ENCODE measurements at regions not wholly inside any gene's neighbourhood (a gene's known extent, or its start where the extent isn't known, plus 50 kb on each side); places are given as distances from the start of the nearest gene placed in this dataset.

DNA sequence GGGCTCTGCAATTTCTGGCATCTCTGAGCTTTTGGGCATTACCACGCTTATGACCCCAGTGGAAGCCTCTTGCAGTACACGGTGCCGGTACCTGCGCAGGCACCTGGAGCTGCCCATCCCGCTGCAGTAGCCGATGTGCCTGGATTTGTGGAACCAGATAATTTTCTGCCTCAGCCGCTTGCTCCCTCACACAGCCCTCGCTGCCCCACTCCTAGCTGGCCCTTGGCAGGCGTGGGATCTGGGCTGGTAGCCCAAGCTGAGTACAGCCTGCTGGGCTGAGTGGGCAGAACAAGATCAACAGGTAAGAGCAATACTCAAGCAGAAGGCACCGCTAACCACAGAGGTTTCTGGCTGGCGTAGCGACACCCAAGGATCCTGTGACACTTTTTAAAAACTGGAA is 1808.8 kb upstream of the ACO1 start:
- Histone ChIP-seq H3K4me2 (ENCODE audit: low read depth, low read length) (no peak overlapping the region), H3K18ac (ENCODE audit: low read depth, low read length) (no peak overlapping the region), H3K36me3 (ENCODE audit: control insufficient read depth, insufficient read depth, low read length) (no peaks in the 10 kb centered on the region), H3K27ac (ENCODE audit: insufficient read depth, low read length) (no peak overlapping the region), H3K4me1 (ENCODE audit: control insufficient read depth, insufficient read depth, low read length) (no peaks in the 10 kb centered on the region), H3K4me3 (ENCODE audit: insufficient read depth, low read depth, low read length) (no peak overlapping the region), H4K5ac (ENCODE audit: low read depth, low read length) (no peak overlapping the region), H2BK15ac (ENCODE audit: low read depth, low read length) (no peak overlapping the region), H4K91ac (ENCODE audit: insufficient read depth, low read depth, low read length) (no peak overlapping the region), H3K27me3 (ENCODE audit: control insufficient read depth, insufficient read depth, low read length) (no peaks in the 10 kb centered on the region), H4K8ac (ENCODE audit: low read depth in 2 of 2, low read length in 2 of 2) (no peak overlapping the region), H3K14ac (replicated peaks; ENCODE audit: low read depth, low read length) (no peak overlapping the region), H2AK9ac (replicated peaks; ENCODE audit: low read depth, low read length, poor library complexity) (no peak overlapping the region), H2AFZ (replicated peaks; ENCODE audit: low read length, poor library complexity) (no peak overlapping the region), H2AK5ac (ENCODE audit: low read depth, low read length) (no peak overlapping the region), H3K9me1 (ENCODE audit: insufficient read depth, low read length) (no peaks in the 10 kb centered on the region), H3K9me3 (ENCODE audit: control insufficient read depth, insufficient read depth, low read length) (peaks cover 16% of the 10 kb centered on the region), H2BK20ac (ENCODE audit: low read depth, low read length) (no peak overlapping the region), H3K4ac (ENCODE audit: low read depth, low read length) (no peak overlapping the region), H3K23ac (ENCODE audit: low read depth, low read length) (no peak overlapping the region), H4K20me1 (ENCODE audit: insufficient read depth, low read length) (no peaks in the 10 kb centered on the region), H3K79me1 (ENCODE audit: low read depth in 1 of 2, low read length in 2 of 2) (no peaks in the 10 kb centered on the region), H2BK5ac (ENCODE audit: low read depth, low read length, poor library complexity, severe bottlenecking) (no peak overlapping the region), H3K56ac (ENCODE audit: extremely low read depth, insufficient read depth, low read length) (no peak overlapping the region), H3K9ac (ENCODE audit: low read depth, low read length) (no peak overlapping the region), H2BK120ac (ENCODE audit: low read depth, low read length) (no peak overlapping the region)
- ChIA-PET POLR2A (ENCODE audit: unreplicated experiment) (no interaction called here), CTCF (no interaction called here)
- intact Hi-C loops (cut with micrococcal nuclease) = no loop called here
- DNase-seq = no peak
- TF ChIP-seq, protein P1, sequence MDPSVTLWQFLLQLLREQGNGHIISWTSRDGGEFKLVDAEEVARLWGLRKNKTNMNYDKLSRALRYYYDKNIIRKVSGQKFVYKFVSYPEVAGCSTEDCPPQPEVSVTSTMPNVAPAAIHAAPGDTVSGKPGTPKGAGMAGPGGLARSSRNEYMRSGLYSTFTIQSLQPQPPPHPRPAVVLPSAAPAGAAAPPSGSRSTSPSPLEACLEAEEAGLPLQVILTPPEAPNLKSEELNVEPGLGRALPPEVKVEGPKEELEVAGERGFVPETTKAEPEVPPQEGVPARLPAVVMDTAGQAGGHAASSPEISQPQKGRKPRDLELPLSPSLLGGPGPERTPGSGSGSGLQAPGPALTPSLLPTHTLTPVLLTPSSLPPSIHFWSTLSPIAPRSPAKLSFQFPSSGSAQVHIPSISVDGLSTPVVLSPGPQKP (IDR thresholded peaks at IDR 0.05; ENCODE audit: borderline replicate concordance, low read depth, low read length) = no peak
- TF ChIP-seq NFE2L2 (IDR thresholded peaks at IDR 0.05; ENCODE audit: low read depth, low read length) = no peak
- no peak for TF ChIP-seq MXI1 (IDR thresholded peaks at IDR 0.05; ENCODE audit: borderline replicate concordance, low read depth, low read length)
- no peak for TF ChIP-seq MAZ (IDR thresholded peaks at IDR 0.05; ENCODE audit: borderline replicate concordance, low read depth, low read length)
- TF ChIP-seq, protein P2, sequence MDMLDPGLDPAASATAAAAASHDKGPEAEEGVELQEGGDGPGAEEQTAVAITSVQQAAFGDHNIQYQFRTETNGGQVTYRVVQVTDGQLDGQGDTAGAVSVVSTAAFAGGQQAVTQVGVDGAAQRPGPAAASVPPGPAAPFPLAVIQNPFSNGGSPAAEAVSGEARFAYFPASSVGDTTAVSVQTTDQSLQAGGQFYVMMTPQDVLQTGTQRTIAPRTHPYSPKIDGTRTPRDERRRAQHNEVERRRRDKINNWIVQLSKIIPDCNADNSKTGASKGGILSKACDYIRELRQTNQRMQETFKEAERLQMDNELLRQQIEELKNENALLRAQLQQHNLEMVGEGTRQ (IDR thresholded peaks at IDR 0.05; ENCODE audit: low read depth, low read length) = no peak
- no peak for TF ChIP-seq SMC3 (IDR thresholded peaks at IDR 0.05; ENCODE audit: low read depth, low read length)
- TF ChIP-seq, protein P3, sequence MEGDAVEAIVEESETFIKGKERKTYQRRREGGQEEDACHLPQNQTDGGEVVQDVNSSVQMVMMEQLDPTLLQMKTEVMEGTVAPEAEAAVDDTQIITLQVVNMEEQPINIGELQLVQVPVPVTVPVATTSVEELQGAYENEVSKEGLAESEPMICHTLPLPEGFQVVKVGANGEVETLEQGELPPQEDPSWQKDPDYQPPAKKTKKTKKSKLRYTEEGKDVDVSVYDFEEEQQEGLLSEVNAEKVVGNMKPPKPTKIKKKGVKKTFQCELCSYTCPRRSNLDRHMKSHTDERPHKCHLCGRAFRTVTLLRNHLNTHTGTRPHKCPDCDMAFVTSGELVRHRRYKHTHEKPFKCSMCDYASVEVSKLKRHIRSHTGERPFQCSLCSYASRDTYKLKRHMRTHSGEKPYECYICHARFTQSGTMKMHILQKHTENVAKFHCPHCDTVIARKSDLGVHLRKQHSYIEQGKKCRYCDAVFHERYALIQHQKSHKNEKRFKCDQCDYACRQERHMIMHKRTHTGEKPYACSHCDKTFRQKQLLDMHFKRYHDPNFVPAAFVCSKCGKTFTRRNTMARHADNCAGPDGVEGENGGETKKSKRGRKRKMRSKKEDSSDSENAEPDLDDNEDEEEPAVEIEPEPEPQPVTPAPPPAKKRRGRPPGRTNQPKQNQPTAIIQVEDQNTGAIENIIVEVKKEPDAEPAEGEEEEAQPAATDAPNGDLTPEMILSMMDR (conservative IDR thresholded peaks at IDR 0.05; ENCODE audit: low read depth, low read length) = no peak
- no peak for TF ChIP-seq POLR2A (IDR thresholded peaks at IDR 0.05; ENCODE audit: low read depth, low read length)
- no peak for TF ChIP-seq RAD21 (IDR thresholded peaks at IDR 0.05; ENCODE audit: low read length)
- dilution Hi-C loops (cut with HindIII; ENCODE audit: low sequenced_read_pairs, unreplicated experiment) = no loop called here
- WGBS, 2 experiments (ENCODE audit: extremely low coverage in 2 of 2, insufficient read length in 1 of 2) = 89% methylated on average over 5 of the region's 12 CpGs; no CpG with 5 or more reads in 1 of the 2 experiments
- no peak for ATAC-seq (ENCODE audit: low read depth)
- BruUV-seq (replicated peaks) = no TSS peak
- in situ Hi-C loops (cut with MboI; ENCODE audit: low sequenced_read_pairs) = no loop called here
